Naive thymus-derived CD4-positive, alpha-beta T cell (primary cell): ENCODE measurements at regions not wholly inside any gene's neighbourhood (a gene's known extent, or its start where the extent isn't known, plus 50 kb on each side); places are given as distances from the start of the nearest gene placed in this dataset.

ENCODE experiments used
- ATAC-seq: fragments of 150-1000 bp; cut with Tn5 transposase; 2 replicates; pipeline ENCODE4 v1.10.0; 2021; ENCODE audit warnings: mild to moderate bottlenecking, moderate library complexity
- CTCF ChIA-PET: fragments of 350-600 bp; sonication (Branson Sonifier 250); formaldehyde crosslinking; loops from one replicate; lab custom pipeline; 2021; ENCODE audit warnings: antibody characterized with exemption; lab: Charles Lee
- POLR2A ChIA-PET: fragments of 350-600 bp; sonication (Branson Sonifier 250); formaldehyde crosslinking; loops from one replicate; lab custom pipeline; 2021; ENCODE audit warnings: antibody characterized with exemption, inconsistent platforms; lab: Charles Lee
- DNase-seq, 9 donors: peaks; one replicate each; pipeline versions ENCODE4 v3.0.0 to v3.0.0-alpha.2; 2020 to 2022; ENCODE audit warnings: mixed read lengths in 1 of 9
- H3K27ac ChIP-seq: one replicate; pipeline ENCODE4 v1.7.0; 2013; ENCODE audit warnings: mild to moderate bottlenecking, low read depth, low read length, moderate library complexity
- H3K27me3 ChIP-seq, 2 donors: one replicate each; pipeline ENCODE4 v1.7.0; 2013; ENCODE audit warnings: low read length in 2 of 2, mild to moderate bottlenecking in 2 of 2, moderate library complexity in 2 of 2; ENCODE audit not compliant: control insufficient read depth in 2 of 2, insufficient read depth in 2 of 2
- H3K36me3 ChIP-seq, 3 experiments: 1 replicate in 2 of 3; 2 replicates in 1 of 3; pipeline ENCODE4 v1.7.0; 2013; ENCODE audit warnings: low read length in 3 of 3, mild to moderate bottlenecking in 3 of 3, moderate library complexity in 1 of 3; ENCODE audit not compliant: insufficient read depth in 3 of 3, control insufficient read depth in 2 of 3
- H3K4me1 ChIP-seq, 2 donors: one replicate each; pipeline ENCODE4 v1.7.0; 2013; ENCODE audit warnings: low read length in 2 of 2, mild to moderate bottlenecking in 2 of 2, moderate library complexity in 1 of 2; ENCODE audit not compliant: control insufficient read depth in 2 of 2, insufficient read depth in 2 of 2
- H3K4me3 ChIP-seq: 2 replicates; pipeline ENCODE4 v1.7.0; 2013; ENCODE audit warnings: mild to moderate bottlenecking, low read length
- H3K9me3 ChIP-seq, 3 experiments: 1 replicate in 2 of 3; 2 replicates in 1 of 3; pipeline ENCODE4 v1.7.0; 2013; ENCODE audit warnings: low read length in 3 of 3; ENCODE audit not compliant: control insufficient read depth in 2 of 3
- H3K27ac Mint-ChIP-seq, 9 donors: one replicate each; pipeline ENCODE4 v1.8.0; 2020 to 2022; ENCODE audit warnings: mixed read lengths in 9 of 9, mild to moderate bottlenecking in 8 of 9, moderate library complexity in 5 of 9, inconsistent platforms in 2 of 9
- H3K27me3 Mint-ChIP-seq, 5 donors: one replicate each; pipeline ENCODE4 v1.8.0; 2021 to 2022; ENCODE audit warnings: mixed read lengths in 5 of 5, mild to moderate bottlenecking in 1 of 5
- H3K36me3 Mint-ChIP-seq, 5 donors: one replicate each; pipeline ENCODE4 v1.8.0; 2020 to 2022; ENCODE audit warnings: mixed read lengths in 5 of 5, mild to moderate bottlenecking in 3 of 5, inconsistent platforms in 1 of 5
- H3K4me1 Mint-ChIP-seq, 7 donors: one replicate each; pipeline ENCODE4 v1.8.0; 2020 to 2022; ENCODE audit warnings: mixed read lengths in 7 of 7, mild to moderate bottlenecking in 3 of 7, inconsistent platforms in 1 of 7
- H3K4me3 Mint-ChIP-seq, 10 donors: one replicate each; pipeline ENCODE4 v1.8.0; 2020 to 2022; ENCODE audit warnings: mild to moderate bottlenecking in 10 of 10, mixed read lengths in 10 of 10, moderate library complexity in 6 of 10, inconsistent platforms in 2 of 10
- H3K9me3 Mint-ChIP-seq, 11 donors: one replicate each; pipeline ENCODE4 v1.8.0; 2020 to 2022; ENCODE audit warnings: mixed read lengths in 11 of 11, mild to moderate bottlenecking in 4 of 11, inconsistent platforms in 1 of 11, moderate library complexity in 1 of 11
- intact Hi-C, 2 donors: fragments of 100-400 bp; cut with micrococcal nuclease; formaldehyde crosslinking; loops; one replicate each; pipeline ENCODE4 v1.15.1; 2023

DNA sequence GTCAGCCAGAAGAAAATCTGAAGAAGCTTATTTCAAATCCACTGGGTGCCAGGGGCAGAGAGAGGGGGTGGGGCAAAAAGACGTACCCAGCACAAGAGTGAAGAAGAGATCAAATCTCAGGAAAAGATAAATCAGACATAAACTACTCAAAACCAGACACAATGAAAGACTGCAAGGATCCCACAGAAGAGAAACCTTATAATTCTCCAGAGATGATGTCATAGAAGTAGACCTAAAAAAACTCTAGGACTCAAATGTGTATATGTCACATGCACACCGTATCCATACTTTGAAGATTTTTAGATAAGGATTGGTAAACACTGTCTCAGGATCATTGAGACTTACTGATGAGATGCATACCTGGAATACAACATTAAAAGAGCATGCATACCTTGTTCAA lies 98.5 kb upstream of the PIK3CG start:
- Mint-ChIP-seq H3K4me1 (peaks cover 15 to 29% (median 28%) of the 10 kb centered on the region in 7 donors), H3K9me3 (peaks cover 0 to 2% (median 0%) of the 10 kb centered on the region in 11 donors)
- intact Hi-C loops = loop anchor here in 1 of 2 donors (2.0 to 10.0 kb wide), 3 partner anchors 106 to 1824 kb away; partner anchors contain the start of genes CCDC71L and NAMPT

DNA sequence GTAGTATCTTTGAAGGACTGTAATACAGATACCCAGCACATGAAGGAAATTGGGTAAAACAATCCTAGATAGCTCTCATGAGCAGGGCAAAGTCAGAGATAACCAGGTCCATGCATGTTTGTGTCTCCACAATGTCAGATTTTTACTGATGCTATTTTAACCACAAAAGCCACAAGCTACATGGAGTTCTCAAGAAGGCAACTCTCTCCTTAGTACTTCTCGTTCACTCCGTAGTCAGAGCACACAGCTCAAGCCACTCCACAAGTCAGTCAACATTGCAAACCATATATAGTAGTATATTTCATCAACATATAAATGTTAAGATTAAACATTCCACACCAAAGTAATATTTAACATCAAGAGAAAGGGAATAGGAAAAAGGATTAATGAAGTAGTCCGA lies 98.0 kb upstream of the PIK3CG start:
- no peak overlapping the region for H3K27ac ChIP-seq
- H3K4me3 Mint-ChIP-seq = peak overlapping the region; percentile 4 to 83 (median 72)
- H3K9me3 Mint-ChIP-seq = peaks cover 0 to 2% (median 0%) of the 10 kb centered on the region in 11 donors
- ChIA-PET POLR2A (interaction anchor here (2.2 kb wide), 1 partner anchor 401 kb away, joined by 13 read pairs; the partner anchor contains the start of gene HBP1), CTCF (no interaction called here)
- H3K4me1 ChIP-seq = peaks cover 9 to 15% of the 10 kb centered on the region in 2 donors
- peak overlapping the region; percentile 36 for H3K4me3 ChIP-seq
- intact Hi-C loops = loop anchor here (1.0 to 10.0 kb wide), 4 partner anchors 106 to 1825 kb away; partner anchors contain the start of genes CCDC71L (in 1 of the 2) and NAMPT (in 1 of the 2)
- H3K27ac Mint-ChIP-seq = peak overlapping the region; percentile 1 to 61 (median 42)
- H3K27me3 Mint-ChIP-seq = no peaks in the 10 kb centered on the region
- no peaks in the 10 kb centered on the region for H3K27me3 ChIP-seq
- DNase-seq = peak in 5 of 9 donors; percentile 8 to 35 (median 16)
- H3K9me3 ChIP-seq = no peaks in the 10 kb centered on the region
- peaks cover 15 to 29% (median 28%) of the 10 kb centered on the region in 7 donors for H3K4me1 Mint-ChIP-seq
- ATAC-seq = peak; percentile 58
- H3K36me3 Mint-ChIP-seq = peaks cover 0 to 3% (median 0%) of the 10 kb centered on the region in 5 donors
- no peaks in the 10 kb centered on the region for H3K36me3 ChIP-seq

More for the DNA sequence above, 98.5 kb upstream of the PIK3CG start:
- H3K27ac ChIP-seq = no peak overlapping the region
- ChIA-PET POLR2A (interaction anchor here (2.2 kb wide), 1 partner anchor 402 kb away, joined by 13 read pairs; the partner anchor contains the start of gene HBP1), CTCF (no interaction called here)
- DNase-seq = no peak
- ATAC-seq = no peak
- H3K27me3 ChIP-seq = no peaks in the 10 kb centered on the region
- peaks cover 9 to 15% of the 10 kb centered on the region in 2 donors for H3K4me1 ChIP-seq
- Mint-ChIP-seq H3K27ac (peak overlapping the region in 4 of 9 donors; percentile 28 to 61 (median 49)), H3K36me3 (peaks cover 0 to 3% (median 0%) of the 10 kb centered on the region in 5 donors), H3K27me3 (no peaks in the 10 kb centered on the region), H3K4me3 (peak overlapping the region in 8 of 10 donors; percentile 0 to 83 (median 72))
- H3K9me3 ChIP-seq = no peaks in the 10 kb centered on the region
- H3K36me3 ChIP-seq = no peaks in the 10 kb centered on the region
- no peak overlapping the region for H3K4me3 ChIP-seq

DNA sequence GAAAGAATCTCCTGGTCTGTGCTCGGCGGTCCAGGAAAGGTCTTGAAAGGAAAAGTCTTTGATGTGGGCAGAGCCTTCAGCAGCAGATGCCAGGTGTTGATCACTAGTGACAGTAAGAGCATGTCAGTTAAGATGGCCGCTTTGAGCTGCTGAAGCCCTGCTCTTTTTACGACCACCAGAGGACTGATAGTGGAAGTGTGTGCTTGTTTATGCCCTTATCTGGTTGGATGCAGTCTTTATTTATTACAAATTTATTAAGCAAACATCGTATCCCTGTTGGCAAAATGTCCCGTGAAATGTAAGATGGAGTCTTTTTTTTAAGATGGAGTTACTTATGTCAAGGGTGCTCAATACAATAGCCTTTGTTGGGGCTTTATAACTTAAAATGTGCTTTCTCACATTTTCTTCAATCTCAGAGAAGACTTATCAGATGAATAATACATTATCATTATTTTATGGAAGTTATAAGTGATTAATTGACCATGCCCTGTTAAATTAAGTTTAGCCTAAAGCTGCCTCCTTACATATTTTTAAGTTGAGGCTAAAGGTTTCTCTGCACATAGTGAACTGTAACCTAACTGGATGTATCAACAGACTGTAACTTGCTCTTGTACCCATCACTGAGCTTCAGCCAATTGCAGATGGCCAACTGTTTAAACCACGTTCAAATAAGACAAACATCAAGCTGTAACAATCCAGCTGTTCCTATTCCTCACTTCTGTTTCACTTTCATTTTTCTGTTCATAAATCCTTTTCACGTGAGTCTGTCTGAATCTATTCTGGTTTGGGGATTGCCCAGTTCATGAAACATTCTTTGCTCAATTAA lies 97.4 kb upstream of the PIK3CG start:
- Mint-ChIP-seq H3K9me3 (peaks cover 0 to 2% (median 0%) of the 10 kb centered on the region in 11 donors), H3K4me3 (peak overlapping the region; percentile 58 to 83 (median 74)), H3K4me1 (peaks cover 15 to 33% (median 28%) of the 10 kb centered on the region in 7 donors), H3K36me3 (peaks cover 0 to 3% (median 0%) of the 10 kb centered on the region in 5 donors), H3K27ac (peak overlapping the region; percentile 26 to 94 (median 56)), H3K27me3 (no peaks in the 10 kb centered on the region)
- H3K27me3 ChIP-seq = no peaks in the 10 kb centered on the region
- DNase-seq = peak in 7 of 9 donors; percentile 5 to 38 (median 18)
- peaks cover 9 to 15% of the 10 kb centered on the region in 2 donors for H3K4me1 ChIP-seq
- ChIA-PET CTCF (interaction anchor here (1.0 kb wide), 1 partner anchor 32 kb away, joined by 3 read pairs; no protein-coding TSS in a partner anchor), POLR2A (interaction anchor here (1.2 to 2.2 kb wide), 3 partner anchors 359 to 402 kb away, joined by 3 to 13 read pairs (median 3); partner anchors contain the start of gene HBP1)
- intact Hi-C loops = loop anchor here (1.0 to 10.0 kb wide), 5 partner anchors 98 to 1825 kb away; partner anchors contain the start of genes CCDC71L (in 1 of the 2), NAMPT (in 1 of the 2) and PIK3CG (in 1 of the 2)
- no peaks in the 10 kb centered on the region for H3K36me3 ChIP-seq
- ATAC-seq = peak; percentile 71
- H3K9me3 ChIP-seq = no peaks in the 10 kb centered on the region
- H3K4me3 ChIP-seq = peak overlapping the region; percentile 36
- no peak overlapping the region for H3K27ac ChIP-seq

DNA sequence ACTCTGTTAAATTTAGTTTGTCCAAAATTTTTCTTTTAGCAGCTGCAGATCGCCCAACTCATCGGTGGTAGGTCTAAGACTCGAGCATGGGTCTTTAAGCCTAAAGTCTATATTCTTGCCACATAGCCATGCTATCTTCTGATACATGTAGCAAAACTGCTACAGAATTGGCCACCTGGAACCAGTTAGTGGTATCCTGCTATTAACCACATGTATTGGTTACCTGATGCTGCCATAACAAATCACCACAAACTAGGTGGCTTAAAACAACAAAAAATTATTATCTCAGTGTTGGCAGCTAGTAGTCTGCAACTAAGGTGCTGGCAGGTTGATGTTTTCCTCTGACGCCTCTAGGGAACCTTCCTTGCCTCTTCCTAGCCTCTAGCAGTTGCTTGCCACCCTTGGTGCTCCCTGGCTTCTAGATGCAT lies 96.7 kb upstream of the PIK3CG start:
- DNase-seq = peak in 3 of 9 donors; percentile 15 to 23 (median 21)
- H3K27ac ChIP-seq = no peak overlapping the region
- POLR2A ChIA-PET = interaction anchor here (1.2 to 2.2 kb wide), 3 partner anchors 358 to 401 kb away, joined by 3 to 13 read pairs (median 3); partner anchors contain the start of gene HBP1
- intact Hi-C loops = loop anchor here in 1 of 2 donors (1.0 to 10.0 kb wide), 3 partner anchors 97 to 1826 kb away; partner anchors contain the start of genes NAMPT and PIK3CG
- H3K9me3 ChIP-seq = no peaks in the 10 kb centered on the region
- H3K27me3 ChIP-seq = no peaks in the 10 kb centered on the region
- peaks cover 15 to 36% (median 28%) of the 10 kb centered on the region in 7 donors for H3K4me1 Mint-ChIP-seq
- peaks cover 9 to 15% of the 10 kb centered on the region in 2 donors for H3K4me1 ChIP-seq
- H3K9me3 Mint-ChIP-seq = peaks cover 0 to 2% (median 0%) of the 10 kb centered on the region in 11 donors
- peak; percentile 52 for ATAC-seq
- peak overlapping the region; percentile 36 for H3K4me3 ChIP-seq
- H3K27me3 Mint-ChIP-seq = no peaks in the 10 kb centered on the region
- peak overlapping the region; percentile 26 to 94 (median 57) for H3K27ac Mint-ChIP-seq
- H3K36me3 ChIP-seq = no peaks in the 10 kb centered on the region
- CTCF ChIA-PET = interaction anchor here (1.0 kb wide), 1 partner anchor 32 kb away, joined by 3 read pairs; no protein-coding TSS in a partner anchor
- peaks cover 0 to 3% (median 0%) of the 10 kb centered on the region in 5 donors for H3K36me3 Mint-ChIP-seq
- peak overlapping the region; percentile 22 to 83 (median 72) for H3K4me3 Mint-ChIP-seq

DNA sequence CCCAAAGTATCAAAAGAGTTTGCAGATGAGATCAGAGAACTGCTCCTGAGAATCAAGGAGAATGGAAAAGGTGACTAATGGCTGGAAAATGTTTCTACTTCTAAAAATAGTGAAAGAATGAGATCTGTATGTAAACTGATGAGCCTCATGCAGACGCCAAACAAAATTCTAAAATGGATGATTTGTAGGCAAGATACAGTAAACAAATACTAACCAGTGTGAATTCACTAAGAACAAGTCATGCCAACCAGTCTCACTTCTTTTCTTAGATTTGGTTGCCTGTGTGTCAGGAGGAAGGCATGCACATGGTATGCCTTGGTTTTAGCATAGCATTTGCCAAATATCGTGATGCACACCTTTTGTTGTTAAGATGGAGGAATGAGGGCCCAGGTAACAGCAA lies 94.9 kb upstream of the PIK3CG start:
- POLR2A ChIA-PET = interaction anchor here (0.6 kb wide), 1 partner anchor 1416 kb away, joined by 3 read pairs; no protein-coding TSS in a partner anchor
- ATAC-seq = no peak
- Mint-ChIP-seq H3K4me1 (peaks cover 15 to 37% (median 28%) of the 10 kb centered on the region in 7 donors), H3K9me3 (peaks cover 0 to 2% (median 0%) of the 10 kb centered on the region in 11 donors), H3K27ac (peak overlapping the region in 2 of 9 donors; percentile 10 to 18), H3K36me3 (peaks cover 0 to 3% (median 0%) of the 10 kb centered on the region in 5 donors), H3K4me3 (no peak overlapping the region), H3K27me3 (no peaks in the 10 kb centered on the region)
- CTCF ChIA-PET = no interaction called here
- Histone ChIP-seq H3K27ac (no peak overlapping the region), H3K4me3 (no peak overlapping the region), H3K27me3 (no peaks in the 10 kb centered on the region), H3K4me1 (peaks cover 9 to 15% of the 10 kb centered on the region in 2 donors), H3K9me3 (no peaks in the 10 kb centered on the region), H3K36me3 (no peaks in the 10 kb centered on the region)
- intact Hi-C loops = no loop called here
- DNase-seq = no peak

DNA sequence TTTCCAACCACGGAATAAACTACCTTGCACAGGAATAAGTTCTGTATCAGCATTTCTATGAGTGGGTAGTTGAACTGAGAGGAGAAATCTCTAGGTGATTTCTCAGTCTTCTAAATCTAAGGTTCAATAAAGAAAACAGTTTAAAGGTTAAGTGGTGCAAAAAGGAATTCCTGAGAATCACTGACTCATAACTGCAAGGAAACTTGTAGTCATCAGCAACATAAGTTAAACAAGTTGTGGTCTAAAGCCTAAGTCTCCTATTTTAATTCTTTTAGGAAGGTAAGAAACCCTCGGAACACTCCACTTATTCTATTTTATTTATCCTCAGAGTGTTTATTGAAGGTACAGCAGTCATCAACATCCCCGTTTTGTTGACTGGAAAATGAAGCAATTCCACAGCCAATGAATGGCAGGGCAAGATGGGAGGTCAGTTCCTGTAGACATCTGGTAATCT lies 92.4 kb upstream of the PIK3CG start:
- POLR2A ChIA-PET = no interaction called here
- Histone ChIP-seq H3K27ac (no peak overlapping the region), H3K4me1 (peaks cover 3 to 9% of the 10 kb centered on the region in 2 donors), H3K36me3 (no peaks in the 10 kb centered on the region), H3K4me3 (no peak overlapping the region), H3K27me3 (no peaks in the 10 kb centered on the region), H3K9me3 (no peaks in the 10 kb centered on the region)
- CTCF ChIA-PET = no interaction called here
- Mint-ChIP-seq H3K27me3 (peaks cover 0 to 12% (median 0%) of the 10 kb centered on the region in 5 donors), H3K4me3 (no peak overlapping the region), H3K36me3 (peaks cover 0 to 6% (median 3%) of the 10 kb centered on the region in 5 donors), H3K27ac (no peak overlapping the region), H3K9me3 (peaks cover 0 to 7% (median 0%) of the 10 kb centered on the region in 11 donors), H3K4me1 (peaks cover 7 to 24% (median 11%) of the 10 kb centered on the region in 7 donors)
- intact Hi-C loops = no loop called here
- DNase-seq (no peak), ATAC-seq (no peak)
